ENCODE measurements at regions not wholly inside any gene's neighbourhood (a gene's known extent, or its start where the extent isn't known, plus 50 kb on each side); places are given as distances from the start of the nearest gene placed in this dataset.

- H3K36me3 ChIP-seq (ENCODE audit: insufficient read depth, low read length) = no peaks in the 10 kb centered on the region
- H3K9me2 ChIP-seq (replicated peaks; ENCODE audit: low read depth, low read length) = no peaks in the 10 kb centered on the region
- H4K20me1 ChIP-seq (ENCODE audit: insufficient read depth, low read length, poor library complexity, severe bottlenecking) = no peaks in the 10 kb centered on the region
- no peaks in the 10 kb centered on the region for H3F3A ChIP-seq (ENCODE audit: low read depth)
- no peak overlapping the region for H3K9ac ChIP-seq (ENCODE audit: low read depth, low read length, poor library complexity, severe bottlenecking)
- no peaks in the 10 kb centered on the region for H3K79me2 ChIP-seq (ENCODE audit: insufficient read depth, low read length)
- no peak overlapping the region for H3K4me2 ChIP-seq (ENCODE audit: low read depth, low read length, poor library complexity, severe bottlenecking)
- H3K4me3 ChIP-seq (ENCODE audit: low read length, poor library complexity, severe bottlenecking) = no peak overlapping the region
- no peaks in the 10 kb centered on the region for H3K9me3 ChIP-seq (ENCODE audit: insufficient read depth, low read depth, low read length)
- no peaks in the 10 kb centered on the region for H3K27me3 ChIP-seq (ENCODE audit: insufficient read depth, low read length, poor library complexity, severe bottlenecking)
- no peak overlapping the region for H2AFZ ChIP-seq (ENCODE audit: low read length)
- H3K4me1 ChIP-seq (ENCODE audit: insufficient read depth, low read length, poor library complexity, severe bottlenecking) = no peaks in the 10 kb centered on the region
- TF ChIP-seq EZH2phosphoT487 (IDR thresholded peaks at IDR 0.05; ENCODE audit: borderline replicate concordance) (no peak), CTCF (conservative IDR thresholded peaks at IDR 0.05; ENCODE audit: low read length) (no peak)
Measured at GRCh38 chr9:26483991-26484390, 408.6 kb downstream of the CAAP1 start.

DNA sequence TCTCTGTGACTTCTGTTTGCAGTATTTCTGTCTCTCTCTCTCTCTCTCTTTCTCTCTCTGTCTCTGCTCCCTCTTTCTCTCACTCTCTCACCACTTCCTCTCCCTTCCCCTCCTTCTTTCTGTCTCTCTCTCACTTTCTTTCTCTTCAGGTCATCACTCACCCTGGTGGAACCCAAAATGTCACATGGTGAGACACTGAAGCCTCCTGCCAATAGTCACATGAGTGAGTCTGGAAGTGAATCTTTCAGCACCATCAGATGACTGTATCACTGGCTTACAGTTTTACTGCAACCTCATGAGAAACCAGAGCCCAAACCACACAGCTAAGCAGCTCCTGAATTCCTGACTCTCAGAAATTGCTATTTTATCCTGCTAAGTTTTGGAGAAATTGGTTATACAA, 414.6 kb downstream of the CAAP1 start:
- H3F3A ChIP-seq (ENCODE audit: low read depth) = no peaks in the 10 kb centered on the region
- H3K4me3 ChIP-seq (ENCODE audit: low read length, poor library complexity, severe bottlenecking) = no peak overlapping the region
- H3K9ac ChIP-seq (ENCODE audit: low read depth, low read length, poor library complexity, severe bottlenecking) = no peak overlapping the region
- no peak for TF ChIP-seq EZH2phosphoT487 (IDR thresholded peaks at IDR 0.05; ENCODE audit: borderline replicate concordance)
- H3K4me1 ChIP-seq (ENCODE audit: insufficient read depth, low read length, poor library complexity, severe bottlenecking) = no peaks in the 10 kb centered on the region
- H3K4me2 ChIP-seq (ENCODE audit: low read depth, low read length, poor library complexity, severe bottlenecking) = no peak overlapping the region
- H3K36me3 ChIP-seq (ENCODE audit: insufficient read depth, low read length) = no peaks in the 10 kb centered on the region
- no peaks in the 10 kb centered on the region for H4K20me1 ChIP-seq (ENCODE audit: insufficient read depth, low read length, poor library complexity, severe bottlenecking)
- no peak overlapping the region for H2AFZ ChIP-seq (ENCODE audit: low read length)
- no peaks in the 10 kb centered on the region for H3K79me2 ChIP-seq (ENCODE audit: insufficient read depth, low read length)
- no peaks in the 10 kb centered on the region for H3K27me3 ChIP-seq (ENCODE audit: insufficient read depth, low read length, poor library complexity, severe bottlenecking)
- no peaks in the 10 kb centered on the region for H3K9me2 ChIP-seq (replicated peaks; ENCODE audit: low read depth, low read length)
- H3K9me3 ChIP-seq (ENCODE audit: insufficient read depth, low read depth, low read length) = no peaks in the 10 kb centered on the region

- no peaks in the 10 kb centered on the region for H3K36me3 ChIP-seq (ENCODE audit: insufficient read depth, low read length)
- no peaks in the 10 kb centered on the region for H3F3A ChIP-seq (ENCODE audit: low read depth)
- no peaks in the 10 kb centered on the region for H3K9me3 ChIP-seq (ENCODE audit: insufficient read depth, low read depth, low read length)
- no peak overlapping the region for H3K9ac ChIP-seq (ENCODE audit: low read depth, low read length, poor library complexity, severe bottlenecking)
- TF ChIP-seq EZH2phosphoT487 (IDR thresholded peaks at IDR 0.05; ENCODE audit: borderline replicate concordance) (no peak), CTCF (conservative IDR thresholded peaks at IDR 0.05; ENCODE audit: low read length) (no peak)
- H4K20me1 ChIP-seq (ENCODE audit: insufficient read depth, low read length, poor library complexity, severe bottlenecking) = no peaks in the 10 kb centered on the region
- no peaks in the 10 kb centered on the region for H3K27me3 ChIP-seq (ENCODE audit: insufficient read depth, low read length, poor library complexity, severe bottlenecking)
- H2AFZ ChIP-seq (ENCODE audit: low read length) = no peak overlapping the region
- no peak overlapping the region for H3K4me3 ChIP-seq (ENCODE audit: low read length, poor library complexity, severe bottlenecking)
- no peaks in the 10 kb centered on the region for H3K9me2 ChIP-seq (replicated peaks; ENCODE audit: low read depth, low read length)
- no peak overlapping the region for H3K4me2 ChIP-seq (ENCODE audit: low read depth, low read length, poor library complexity, severe bottlenecking)
- H3K4me1 ChIP-seq (ENCODE audit: insufficient read depth, low read length, poor library complexity, severe bottlenecking) = no peaks in the 10 kb centered on the region
- H3K79me2 ChIP-seq (ENCODE audit: insufficient read depth, low read length) = no peaks in the 10 kb centered on the region
Measured at GRCh38 chr9:26471261-26471660, 421.3 kb downstream of the CAAP1 start.

- Histone ChIP-seq H2AFZ (ENCODE audit: low read length) (no peak overlapping the region), H3K9me3 (ENCODE audit: insufficient read depth, low read depth, low read length) (no peaks in the 10 kb centered on the region), H3K79me2 (ENCODE audit: insufficient read depth, low read length) (no peaks in the 10 kb centered on the region), H3K4me1 (ENCODE audit: insufficient read depth, low read length, poor library complexity, severe bottlenecking) (no peaks in the 10 kb centered on the region), H3F3A (ENCODE audit: low read depth) (no peaks in the 10 kb centered on the region), H3K36me3 (ENCODE audit: insufficient read depth, low read length) (no peaks in the 10 kb centered on the region), H3K4me3 (ENCODE audit: low read length, poor library complexity, severe bottlenecking) (no peak overlapping the region), H3K9me2 (replicated peaks; ENCODE audit: low read depth, low read length) (no peaks in the 10 kb centered on the region), H4K20me1 (ENCODE audit: insufficient read depth, low read length, poor library complexity, severe bottlenecking) (no peaks in the 10 kb centered on the region), H3K4me2 (ENCODE audit: low read depth, low read length, poor library complexity, severe bottlenecking) (no peak overlapping the region), H3K27me3 (ENCODE audit: insufficient read depth, low read length, poor library complexity, severe bottlenecking) (no peaks in the 10 kb centered on the region), H3K9ac (ENCODE audit: low read depth, low read length, poor library complexity, severe bottlenecking) (no peak overlapping the region)
- no peak for TF ChIP-seq EZH2phosphoT487 (IDR thresholded peaks at IDR 0.05; ENCODE audit: borderline replicate concordance)
- TF ChIP-seq CTCF (conservative IDR thresholded peaks at IDR 0.05; ENCODE audit: low read length) = no peak
Measured at GRCh38 chr9:26470284-26470683, 422.3 kb downstream of the CAAP1 start.
